Hepatocyte (in vitro differentiated cells): ENCODE measurements at regions not wholly inside any gene's neighbourhood (a gene's known extent, or its start where the extent isn't known, plus 50 kb on each side); places are given as distances from the start of the nearest gene placed in this dataset.

Experiments used
- EZH2 ChIP-seq: fragments of 200-600 bp; sonication (generic); IDR thresholded peaks from 2 replicates; pipeline ENCODE4 v1.6.1; 2016; ENCODE audit warnings: antibody characterized with exemption, mild to moderate bottlenecking, borderline replicate concordance
- EZH2phosphoT487 ChIP-seq: fragments of 200-600 bp; sonication (generic); IDR thresholded peaks from one replicate; pipeline ENCODE4 v1.6.1; 2018; ENCODE audit warnings: antibody characterized with exemption, mild to moderate bottlenecking, low read depth, moderate library complexity; ENCODE audit not compliant: unreplicated experiment, severe bottlenecking
- TF ChIP-seq, protein P1 (sequence below): fragments of 200-600 bp; sonication (generic); IDR thresholded peaks from 2 replicates; pipeline ENCODE4 v1.5.1; 2016; ENCODE audit warnings: antibody characterized with exemption, mild to moderate bottlenecking; ENCODE audit not compliant: poor library complexity

GRCh38 chr5:103452666-103453065, 109.9 kb downstream of the NUDT12 start:
- TF ChIP-seq, protein P1, sequence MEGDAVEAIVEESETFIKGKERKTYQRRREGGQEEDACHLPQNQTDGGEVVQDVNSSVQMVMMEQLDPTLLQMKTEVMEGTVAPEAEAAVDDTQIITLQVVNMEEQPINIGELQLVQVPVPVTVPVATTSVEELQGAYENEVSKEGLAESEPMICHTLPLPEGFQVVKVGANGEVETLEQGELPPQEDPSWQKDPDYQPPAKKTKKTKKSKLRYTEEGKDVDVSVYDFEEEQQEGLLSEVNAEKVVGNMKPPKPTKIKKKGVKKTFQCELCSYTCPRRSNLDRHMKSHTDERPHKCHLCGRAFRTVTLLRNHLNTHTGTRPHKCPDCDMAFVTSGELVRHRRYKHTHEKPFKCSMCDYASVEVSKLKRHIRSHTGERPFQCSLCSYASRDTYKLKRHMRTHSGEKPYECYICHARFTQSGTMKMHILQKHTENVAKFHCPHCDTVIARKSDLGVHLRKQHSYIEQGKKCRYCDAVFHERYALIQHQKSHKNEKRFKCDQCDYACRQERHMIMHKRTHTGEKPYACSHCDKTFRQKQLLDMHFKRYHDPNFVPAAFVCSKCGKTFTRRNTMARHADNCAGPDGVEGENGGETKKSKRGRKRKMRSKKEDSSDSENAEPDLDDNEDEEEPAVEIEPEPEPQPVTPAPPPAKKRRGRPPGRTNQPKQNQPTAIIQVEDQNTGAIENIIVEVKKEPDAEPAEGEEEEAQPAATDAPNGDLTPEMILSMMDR = no peak
- TF ChIP-seq EZH2phosphoT487 = no peak
- no peak for TF ChIP-seq EZH2
